NCI-H345 (cell line): ENCODE measurements at regions not wholly inside any gene's neighbourhood (a gene's known extent, or its start where the extent isn't known, plus 50 kb on each side); places are given as distances from the start of the nearest gene placed in this dataset.

Source experiments
- DNase-seq: peaks from one replicate; lab custom pipeline; 2025; lab: John Stamatoyannopoulos, UW

DNA sequence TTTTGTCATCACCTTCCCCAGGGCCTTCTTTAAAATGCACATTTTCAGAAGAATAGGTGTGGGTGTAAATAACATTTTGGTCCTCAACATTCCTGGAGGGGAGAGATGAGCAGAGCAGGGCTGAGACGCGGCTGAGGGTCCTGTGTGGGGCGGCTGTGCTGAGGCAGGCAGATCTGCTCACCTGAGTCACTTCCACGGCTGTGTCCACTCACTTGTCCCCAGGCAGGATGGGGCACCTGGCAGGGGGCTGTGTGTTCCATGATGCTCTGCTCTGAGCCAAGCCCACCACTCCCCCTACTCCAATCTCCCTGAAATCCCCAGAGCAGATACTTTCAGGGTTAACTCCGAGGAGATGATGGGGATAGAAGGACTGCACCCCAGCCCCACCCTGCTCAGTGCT lies 93.8 kb downstream of the GLRX3 start:
- no peak for DNase-seq

DNA sequence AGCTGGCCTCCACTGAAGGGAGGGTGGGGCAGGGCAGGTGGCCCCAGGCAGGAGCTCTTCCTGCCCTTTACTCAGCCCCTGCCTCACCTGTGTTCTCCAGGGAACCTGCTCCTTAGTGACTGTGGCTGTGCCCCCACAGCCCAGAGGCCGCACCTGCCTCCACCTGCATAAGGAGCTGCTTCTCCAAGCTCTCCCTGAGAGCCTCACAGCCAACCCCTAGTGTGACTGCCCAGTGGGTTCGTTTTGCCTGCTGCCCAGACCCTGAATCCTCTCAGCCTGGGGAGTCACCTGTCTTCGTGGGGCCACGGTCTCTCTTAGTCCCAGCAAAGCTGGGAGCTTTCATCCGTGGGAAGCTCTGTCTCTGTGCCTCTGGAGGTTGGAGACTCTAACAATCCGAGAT lies 94.4 kb downstream of the GLRX3 start:
- DNase-seq = no peak

DNA sequence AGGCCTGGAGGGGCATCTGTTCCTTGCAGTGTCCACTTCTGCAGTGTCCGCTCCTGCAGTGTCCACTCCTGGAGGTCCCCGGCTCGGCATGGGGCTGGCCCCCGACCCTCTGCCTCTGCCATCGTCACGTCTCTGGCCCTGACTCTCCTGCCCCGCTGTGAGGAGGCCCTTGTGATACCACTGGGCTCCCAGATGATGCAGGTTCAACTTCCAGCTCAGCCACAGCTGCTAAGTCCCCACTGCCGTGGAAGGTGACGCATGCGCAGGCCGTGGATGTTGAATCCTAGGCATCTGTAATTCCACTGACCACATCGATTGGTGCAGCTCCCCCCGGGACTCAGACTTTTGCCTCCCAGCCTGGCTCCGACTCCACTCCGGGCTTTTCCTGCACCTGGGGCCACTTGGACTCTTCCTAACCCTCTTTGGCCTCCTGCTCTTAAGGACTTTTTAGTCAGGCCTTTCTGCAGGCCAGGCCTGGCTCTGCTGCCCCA lies 95.1 kb downstream of the GLRX3 start:
- DNase-seq = no peak

DNA sequence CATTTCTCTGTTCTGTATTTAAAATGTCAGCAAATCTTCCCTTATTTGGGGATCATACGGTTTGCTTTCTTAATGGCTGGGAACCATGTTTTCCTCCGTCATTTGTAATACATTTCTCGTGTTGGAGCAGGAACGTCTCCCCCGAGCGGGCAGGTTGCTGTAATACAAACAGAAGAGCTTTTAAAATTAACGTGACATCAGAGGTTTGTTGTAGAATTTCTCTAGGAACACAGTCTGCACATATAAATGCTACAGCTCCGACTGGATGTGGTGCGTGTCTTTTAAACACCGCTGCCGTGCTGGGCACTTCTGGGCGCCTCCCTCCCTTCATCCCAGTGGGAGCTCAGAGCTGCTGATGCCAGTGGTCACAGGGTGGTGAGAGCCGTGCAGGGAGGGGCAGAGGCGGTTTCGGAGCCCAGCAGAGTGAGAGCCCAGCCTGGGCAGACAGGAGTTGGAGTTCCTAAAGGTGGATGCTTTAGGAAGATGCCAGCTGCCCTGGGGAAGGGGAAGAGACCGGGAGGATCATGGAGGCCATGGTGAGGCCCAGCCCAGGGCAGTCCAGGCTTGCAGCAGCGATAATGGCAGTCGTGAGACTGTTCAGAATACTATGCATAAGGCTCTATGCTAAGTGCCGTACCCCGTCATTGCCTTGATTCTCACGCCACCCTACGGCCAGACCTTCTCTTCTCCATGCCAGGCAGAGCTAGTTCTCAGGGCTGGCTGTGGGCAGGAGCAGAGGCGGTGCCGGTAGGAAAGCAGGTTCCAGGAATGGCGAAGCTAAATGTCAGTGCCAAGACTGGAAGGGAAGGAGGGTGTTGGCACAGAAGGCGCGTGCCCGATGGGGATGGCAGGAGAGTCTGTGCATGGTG lies 96.2 kb downstream of the GLRX3 start:
- no peak for DNase-seq

DNA sequence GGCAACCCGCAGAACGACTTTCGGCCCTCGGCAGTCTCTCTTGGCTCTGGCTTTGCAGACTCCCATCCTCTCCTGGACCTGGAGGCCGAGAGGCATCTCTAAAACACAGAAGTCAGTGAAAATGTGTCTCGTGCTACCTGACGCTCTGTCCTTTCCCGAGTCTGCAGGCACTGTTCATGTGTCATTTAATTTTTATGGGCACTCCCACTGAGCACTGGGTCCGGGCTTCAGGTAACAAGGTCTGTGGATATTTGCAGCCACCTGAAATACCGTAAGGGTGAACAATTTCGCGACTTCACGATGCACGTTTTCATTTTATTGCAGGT lies 96.8 kb downstream of the GLRX3 start:
- no peak for DNase-seq

DNA sequence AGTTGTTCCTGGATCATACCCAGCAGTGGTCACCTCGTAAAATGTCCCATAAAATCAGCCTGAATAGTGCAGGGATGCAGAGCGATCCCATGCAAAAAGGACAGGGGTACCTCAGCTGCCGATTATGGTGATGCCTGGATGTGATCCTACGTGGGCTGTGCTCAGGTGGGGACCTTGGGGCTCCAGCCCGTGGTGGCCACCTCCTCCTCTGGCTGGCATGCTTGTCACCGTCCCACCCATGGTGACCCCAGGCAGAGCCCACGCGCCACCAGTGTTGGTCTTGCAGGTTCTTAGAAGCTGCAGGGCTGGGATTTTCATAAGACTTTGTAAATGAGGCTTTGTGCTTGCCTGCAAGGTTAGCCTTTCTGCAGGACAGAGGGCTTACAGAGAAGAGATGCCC lies 97.2 kb downstream of the GLRX3 start:
- no peak for DNase-seq

DNA sequence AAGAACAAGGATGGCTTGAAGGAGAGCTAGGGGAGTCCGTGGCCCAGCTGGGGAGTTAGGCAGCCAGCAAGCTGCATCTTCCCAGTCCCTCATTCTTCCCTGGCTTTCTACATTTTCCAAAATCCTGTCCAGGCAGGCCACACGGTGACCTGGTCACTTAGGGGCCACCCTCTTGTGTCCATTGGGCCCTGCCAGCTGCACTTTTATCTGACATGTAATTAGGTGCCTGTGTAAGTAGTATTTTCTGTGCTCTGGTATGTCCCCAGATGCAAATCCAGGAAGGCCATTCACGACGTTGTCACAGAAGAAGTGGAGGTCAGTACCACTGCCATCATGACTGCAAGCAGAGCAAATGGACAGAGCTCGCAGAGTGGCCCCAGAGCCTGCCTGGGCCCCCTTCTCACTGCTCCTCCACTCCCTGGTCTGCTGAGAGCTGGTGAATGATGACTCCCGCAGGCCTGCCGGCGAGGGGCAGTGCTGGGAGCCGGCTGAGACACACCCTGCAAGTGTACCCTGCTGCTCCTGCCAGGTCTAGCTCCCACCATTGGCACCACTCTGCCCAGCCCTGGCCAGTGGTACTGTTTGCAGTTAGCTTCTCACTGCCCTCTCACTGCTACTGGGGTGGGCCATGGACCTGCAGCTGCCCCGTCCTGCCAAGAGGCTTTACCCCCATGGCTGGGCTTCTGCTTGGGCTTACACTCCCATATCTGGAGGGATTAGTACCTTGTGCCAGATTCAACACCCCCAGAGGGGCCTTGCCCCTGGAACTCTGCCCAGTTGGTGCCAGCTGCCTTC lies 98.2 kb downstream of the GLRX3 start:
- no peak for DNase-seq

DNA sequence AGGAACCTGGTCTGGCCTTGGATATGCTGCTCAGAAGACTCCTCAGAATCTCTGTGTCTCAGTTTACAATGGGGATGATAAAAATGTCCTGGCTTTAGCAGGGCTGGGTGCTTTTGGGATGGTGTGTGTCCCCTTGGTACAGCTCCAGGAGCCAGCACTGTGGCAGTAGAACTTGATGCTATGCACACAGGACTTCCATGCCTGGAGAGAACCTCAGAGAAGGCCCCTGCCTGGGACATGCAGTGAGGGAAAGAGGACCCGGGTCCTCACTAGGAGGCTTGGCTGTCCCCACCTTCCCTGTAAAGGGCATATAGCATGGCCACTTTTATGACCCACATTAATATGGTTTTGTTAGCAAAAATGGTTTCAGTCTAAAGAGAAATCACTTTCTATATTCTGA lies 100.5 kb downstream of the GLRX3 start:
- DNase-seq = no peak

DNA sequence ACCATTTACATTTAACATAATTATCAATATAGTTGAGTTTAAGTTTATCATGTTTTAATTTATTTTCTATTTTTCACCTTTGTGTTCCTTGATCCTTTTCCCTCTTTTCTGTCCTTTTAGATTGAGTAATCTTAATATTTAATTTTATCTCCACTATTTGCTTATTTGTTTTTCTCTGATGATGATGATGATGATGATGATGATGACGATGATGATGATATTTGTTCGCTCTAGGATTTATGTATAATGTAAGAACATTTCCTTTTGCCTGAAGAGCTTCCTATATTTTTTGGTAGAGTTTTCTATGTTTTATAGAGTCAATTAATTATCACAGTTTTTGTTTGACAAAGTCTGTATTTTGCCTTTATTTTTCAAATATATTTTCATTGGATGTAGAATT lies 104.2 kb downstream of the GLRX3 start:
- DNase-seq = no peak

DNA sequence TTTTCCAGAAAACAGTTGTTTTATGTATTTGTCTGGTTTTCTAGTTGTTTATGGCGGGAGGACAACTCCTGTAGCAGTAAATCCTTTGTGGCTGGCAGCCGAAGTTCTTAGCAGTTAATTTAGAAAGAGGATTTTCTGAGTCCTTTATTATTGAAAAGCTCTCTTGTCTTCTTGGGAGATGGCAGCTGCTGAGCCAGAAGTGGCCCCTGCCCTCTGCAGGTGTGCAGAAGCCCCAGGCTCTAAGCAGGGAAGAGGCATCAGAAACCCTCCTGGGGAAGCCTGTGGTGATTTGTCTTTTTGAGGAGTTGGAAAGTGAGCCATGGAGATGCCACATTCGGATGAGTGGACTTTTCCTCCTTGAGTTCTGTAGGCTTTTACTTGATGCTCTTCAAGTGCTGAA lies 106.3 kb downstream of the GLRX3 start:
- DNase-seq = no peak

DNA sequence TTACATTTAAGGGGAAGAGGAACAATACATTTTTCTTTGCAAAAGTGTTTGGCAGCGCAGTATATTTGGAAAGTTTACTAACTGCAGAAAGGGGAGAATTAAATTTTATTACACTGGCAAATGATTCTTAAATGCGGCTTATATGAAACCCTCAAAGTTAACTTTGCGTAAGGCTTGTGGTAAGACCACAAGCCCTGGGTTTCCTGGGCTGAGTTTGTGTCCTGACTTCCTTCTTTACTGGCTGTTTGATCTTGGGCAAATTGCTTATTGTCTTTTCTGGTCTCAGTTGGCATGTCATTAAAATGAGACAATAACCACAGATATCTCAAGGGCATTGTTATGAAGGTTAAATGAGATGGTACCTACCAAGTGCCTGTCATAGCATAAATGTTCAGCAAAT lies 106.8 kb downstream of the GLRX3 start:
- DNase-seq = no peak

DNA sequence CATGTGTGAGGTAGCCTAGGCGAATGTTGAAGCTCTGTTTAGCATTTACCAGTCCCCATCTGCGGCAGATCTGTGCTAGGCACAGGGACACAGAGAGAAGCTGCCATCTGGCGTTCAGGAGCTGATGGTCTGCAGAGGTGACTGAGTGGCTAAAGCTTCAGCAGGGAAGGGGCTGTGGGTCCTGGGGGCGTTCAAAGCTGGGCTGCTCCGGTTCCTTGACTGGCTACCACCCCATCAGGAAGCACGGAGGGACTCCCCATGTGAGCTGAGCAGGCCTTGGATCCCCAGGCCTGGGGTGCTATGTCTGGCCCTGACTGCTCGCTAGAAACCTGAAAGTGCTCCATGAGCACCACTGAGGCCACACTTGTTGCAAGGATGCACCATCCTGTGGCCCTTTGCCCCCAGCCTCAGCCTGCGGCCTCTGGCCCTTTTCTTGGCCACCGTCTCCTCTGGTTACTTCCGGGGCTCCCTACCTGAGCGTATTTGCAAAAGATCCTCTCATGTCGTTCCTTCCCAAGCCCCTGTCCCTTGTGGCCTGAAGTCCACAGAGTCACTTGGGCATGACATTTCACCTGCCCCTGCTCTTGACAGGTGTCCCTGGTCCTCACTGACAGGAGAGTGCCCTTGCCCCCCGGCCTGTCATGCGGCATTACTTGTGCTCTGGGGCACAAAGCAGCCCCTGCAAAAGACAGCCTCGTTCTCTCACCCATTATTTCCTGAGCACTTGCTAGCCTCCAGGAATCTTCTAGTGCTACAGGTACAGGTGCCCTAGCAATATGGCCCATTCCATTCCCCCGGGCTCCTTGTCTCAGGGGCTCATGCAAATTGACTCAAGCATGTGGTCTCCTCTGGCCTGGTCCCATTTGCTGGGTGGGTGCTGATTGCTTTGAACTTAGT lies 108.1 kb downstream of the GLRX3 start:
- DNase-seq = no peak

DNA sequence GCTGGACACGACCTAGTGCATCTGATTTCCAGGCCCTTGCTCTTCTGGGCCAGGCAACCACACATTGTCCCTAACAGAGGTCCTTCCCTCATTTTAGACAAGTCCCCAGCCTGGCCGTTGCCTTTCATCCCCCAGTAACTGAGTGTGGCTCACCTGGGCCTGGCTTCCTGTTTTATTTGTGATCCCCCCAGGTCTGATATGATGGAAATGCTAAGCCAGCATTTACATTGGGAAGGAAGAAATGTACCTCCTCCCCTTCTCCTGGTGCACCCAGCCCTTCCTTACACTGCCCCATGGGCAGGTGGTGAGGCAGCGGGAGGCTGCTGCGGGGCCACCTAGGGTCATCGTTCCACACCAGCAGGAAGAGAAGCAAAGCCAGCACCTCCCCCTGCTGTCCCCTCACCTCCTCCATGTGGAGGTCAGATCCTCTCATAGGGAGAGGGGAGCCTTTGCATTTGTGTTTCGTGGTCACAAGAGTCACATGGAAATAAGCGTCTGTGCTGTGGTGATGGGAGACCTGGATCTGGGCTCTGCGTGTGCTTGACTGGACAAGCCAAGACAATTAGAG lies 108.8 kb downstream of the GLRX3 start:
- DNase-seq = no peak

DNA sequence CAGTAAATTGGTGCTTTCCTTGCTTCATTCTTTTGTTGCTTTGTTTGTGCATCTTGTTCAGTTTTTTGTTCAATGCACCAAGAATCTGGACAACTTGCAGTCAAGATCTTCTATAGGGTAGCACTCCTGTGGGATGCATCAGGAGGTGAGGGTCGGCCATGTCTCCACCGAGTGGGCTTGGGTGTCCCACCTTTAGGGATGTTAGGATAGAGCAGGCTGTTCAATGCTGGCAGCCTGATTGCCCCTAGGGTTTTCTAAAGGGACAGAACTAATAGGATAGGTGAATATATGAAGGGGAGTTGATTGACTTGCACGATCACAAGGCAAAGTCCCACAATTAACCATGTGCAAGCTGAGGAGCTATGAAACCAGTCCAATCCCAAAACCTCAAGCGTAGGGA lies 109.9 kb downstream of the GLRX3 start:
- DNase-seq = no peak

DNA sequence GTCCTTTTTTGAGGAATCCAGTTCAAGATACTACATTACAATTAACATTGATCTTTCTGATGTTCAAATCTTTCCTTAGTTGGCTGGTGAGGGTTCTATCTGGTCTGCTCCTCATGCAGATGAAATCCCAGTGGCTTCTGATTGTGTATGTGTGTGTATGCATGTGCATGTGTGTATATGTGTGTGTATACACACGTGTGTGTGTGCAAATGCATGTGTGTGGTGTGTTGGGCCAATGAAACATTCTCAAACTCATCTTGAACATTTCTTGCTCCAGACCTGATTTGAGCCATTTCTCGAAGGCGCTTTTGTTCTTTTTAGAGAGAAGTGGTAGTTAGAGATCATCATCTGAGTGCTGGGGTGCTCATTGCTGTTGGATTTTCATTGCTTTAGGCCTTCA lies 113.9 kb downstream of the GLRX3 start:
- DNase-seq = no peak

DNA sequence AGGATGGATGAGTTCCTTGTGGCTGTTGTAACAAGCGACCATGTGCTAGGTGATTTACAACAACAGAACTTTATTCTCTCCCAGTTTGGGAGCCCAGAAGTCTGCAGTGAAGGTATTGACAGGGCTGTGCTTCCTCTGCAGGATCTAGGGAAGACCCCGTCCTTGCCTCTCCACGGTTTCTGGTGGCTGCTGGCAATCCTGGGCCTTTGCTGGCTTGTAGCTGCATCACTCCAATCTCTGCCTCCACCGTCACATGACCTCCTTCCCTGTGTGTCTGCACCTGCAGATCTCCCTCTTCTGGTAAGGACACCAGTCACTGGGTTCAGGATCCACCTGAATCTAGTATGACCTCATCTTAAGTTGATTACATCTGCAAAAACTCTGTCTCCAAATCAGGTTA lies 115.6 kb downstream of the GLRX3 start:
- no peak for DNase-seq

DNA sequence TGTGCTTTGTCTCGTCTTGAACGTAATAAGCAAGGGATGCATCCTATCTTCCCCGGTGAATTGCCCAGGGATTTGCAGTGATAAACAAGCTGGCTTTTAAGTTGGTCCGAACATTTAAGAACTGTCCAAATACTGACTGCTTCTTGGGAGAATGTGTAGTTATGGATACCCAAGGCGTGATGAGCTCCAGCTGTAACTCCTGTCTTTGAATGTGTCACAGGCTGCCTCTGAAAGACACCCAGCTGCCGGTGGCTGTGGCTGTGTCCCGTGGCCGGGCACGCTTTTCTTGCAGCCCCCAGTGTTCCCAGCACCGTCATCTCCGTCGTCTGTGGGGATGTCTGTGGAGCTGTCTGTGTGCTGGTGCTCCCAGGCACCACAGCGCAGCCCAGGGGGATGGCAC lies 118.1 kb downstream of the GLRX3 start:
- DNase-seq = no peak

DNA sequence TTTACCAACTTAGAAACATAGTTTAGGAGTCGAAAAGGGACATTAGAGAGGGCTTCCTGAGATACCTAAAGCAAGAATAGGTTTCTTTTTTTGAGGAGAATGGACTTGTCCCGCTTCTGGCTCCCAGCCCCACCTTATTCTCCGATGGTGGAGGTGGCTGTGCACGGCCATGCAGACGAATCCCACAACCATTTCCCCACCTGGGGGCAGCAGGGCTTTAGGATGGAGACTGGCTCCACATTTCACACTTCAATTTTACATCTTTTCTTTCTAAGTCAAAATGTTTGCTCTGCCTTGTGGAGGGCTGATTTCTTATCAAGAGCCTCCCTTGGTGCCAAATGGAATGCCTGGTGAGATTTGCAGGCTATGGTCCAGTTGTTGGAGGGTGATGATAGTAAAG lies 118.5 kb downstream of the GLRX3 start:
- DNase-seq = no peak

DNA sequence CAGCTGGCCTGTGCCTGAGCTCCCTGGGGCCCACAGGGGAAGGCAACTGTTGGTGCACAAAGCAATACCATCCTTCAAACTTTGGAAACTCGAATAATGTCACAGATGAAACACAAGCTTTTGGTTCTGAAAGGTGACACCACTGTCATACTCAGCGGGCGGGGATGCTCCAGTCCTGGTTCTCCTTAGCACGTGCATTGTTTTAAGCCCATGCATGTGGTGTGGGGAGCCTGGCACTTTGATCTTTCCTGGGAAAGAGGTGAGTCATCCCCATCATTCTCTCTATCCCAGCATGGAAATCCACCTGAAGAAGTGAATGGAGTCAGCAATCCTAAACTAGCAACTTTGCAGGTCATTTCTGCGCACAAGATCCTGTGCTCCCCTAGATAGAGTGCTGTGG lies 119.6 kb downstream of the GLRX3 start:
- no peak for DNase-seq

DNA sequence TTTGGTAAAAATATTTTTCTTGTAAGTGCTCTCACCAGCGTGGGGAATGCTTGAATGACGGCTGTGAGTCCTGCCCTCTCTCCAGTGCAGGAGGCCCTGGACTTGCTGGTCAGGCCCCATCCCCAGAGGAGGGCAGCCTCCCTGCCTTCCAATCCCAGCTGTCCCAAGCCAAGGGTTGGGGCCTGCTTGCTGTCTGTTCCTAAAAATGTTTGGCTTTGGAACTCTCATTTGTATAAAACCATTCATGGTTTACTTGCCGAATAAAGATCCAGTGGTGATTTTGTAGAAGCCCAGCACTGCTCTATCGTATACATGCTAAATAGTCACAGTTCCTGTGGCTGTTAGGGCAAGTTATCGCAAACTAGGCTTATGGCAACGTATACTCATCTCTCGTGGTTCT lies 121.7 kb downstream of the GLRX3 start:
- no peak for DNase-seq

DNA sequence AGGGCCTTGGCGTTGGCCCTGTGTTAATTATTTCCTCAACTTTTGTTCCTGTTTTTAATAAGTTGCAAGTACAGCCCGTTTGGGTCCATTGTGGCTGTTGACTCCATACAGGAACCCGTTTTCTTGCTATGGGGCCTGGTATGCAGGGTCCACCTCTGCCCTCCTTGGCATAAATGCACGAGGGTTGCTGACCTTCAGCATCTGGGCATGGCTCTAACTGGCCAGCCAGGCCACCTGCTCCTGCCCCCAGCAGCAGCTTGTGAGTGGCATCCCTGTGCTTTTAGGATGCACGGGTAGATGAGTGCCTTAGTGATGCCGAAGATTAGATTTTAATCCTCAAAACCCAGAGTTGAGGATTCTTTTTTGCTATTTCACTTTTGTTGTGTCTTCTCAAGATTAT lies 123.2 kb downstream of the GLRX3 start:
- DNase-seq = no peak

DNA sequence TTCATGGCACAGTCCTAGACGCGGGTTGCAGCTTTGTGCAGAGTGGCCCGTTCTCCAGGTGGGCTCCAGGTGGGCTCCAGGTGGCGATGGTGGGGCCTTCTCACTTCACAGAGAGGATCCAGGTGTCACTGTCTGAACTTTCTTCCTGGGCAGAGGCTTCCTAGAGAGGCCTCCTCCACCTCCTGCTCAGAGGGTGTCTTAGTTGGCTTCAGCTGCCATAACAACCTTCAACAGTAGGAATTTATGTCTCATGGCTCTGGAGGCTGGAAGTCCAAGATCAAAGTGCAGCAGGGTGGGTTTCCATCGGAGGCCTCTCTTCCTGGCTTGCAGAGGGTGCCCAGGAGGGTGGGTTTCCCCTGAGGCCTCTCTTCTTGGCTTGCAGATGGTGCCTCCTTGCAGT lies 125.1 kb downstream of the GLRX3 start:
- no peak for DNase-seq
